GM18505 (cell line): ENCODE measurements at regions not wholly inside any gene's neighbourhood (a gene's known extent, or its start where the extent isn't known, plus 50 kb on each side); places are given as distances from the start of the nearest gene placed in this dataset.

Experiments
- ATAC-seq: cut with Tn5 transposase; IDR thresholded peaks from one replicate; pipeline ENCODE4 v1.9.1; 2021; ENCODE audit not compliant: unreplicated experiment
- POLR2A ChIP-seq: IDR thresholded peaks from 4 replicates; pipeline ENCODE4 v1.6.1; 2011; ENCODE audit warnings: borderline replicate concordance; ENCODE audit not compliant: insufficient read depth, insufficient read length; ENCODE audit errors: extremely low read depth

DNA sequence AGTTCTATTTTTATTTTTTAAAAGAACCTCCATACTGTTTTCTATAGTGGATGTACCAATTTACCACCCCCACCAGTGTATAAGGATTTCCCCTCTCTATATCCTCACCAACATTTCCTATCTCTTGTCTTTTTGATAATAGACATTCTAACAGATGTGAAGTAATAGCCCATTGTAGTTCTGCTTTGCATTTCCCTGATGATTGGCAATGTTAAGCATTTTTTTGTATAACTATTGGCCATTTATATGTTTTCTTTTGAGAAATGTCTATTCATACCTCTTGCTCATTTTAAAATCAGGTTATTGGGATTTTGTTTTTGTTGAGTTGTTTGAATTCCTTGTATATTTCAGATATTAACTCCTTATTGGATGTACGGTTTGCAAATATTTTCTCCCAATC, 251.1 kb upstream of the HTR2C start:
- ATAC-seq: no peak
- no peak for TF ChIP-seq POLR2A

DNA sequence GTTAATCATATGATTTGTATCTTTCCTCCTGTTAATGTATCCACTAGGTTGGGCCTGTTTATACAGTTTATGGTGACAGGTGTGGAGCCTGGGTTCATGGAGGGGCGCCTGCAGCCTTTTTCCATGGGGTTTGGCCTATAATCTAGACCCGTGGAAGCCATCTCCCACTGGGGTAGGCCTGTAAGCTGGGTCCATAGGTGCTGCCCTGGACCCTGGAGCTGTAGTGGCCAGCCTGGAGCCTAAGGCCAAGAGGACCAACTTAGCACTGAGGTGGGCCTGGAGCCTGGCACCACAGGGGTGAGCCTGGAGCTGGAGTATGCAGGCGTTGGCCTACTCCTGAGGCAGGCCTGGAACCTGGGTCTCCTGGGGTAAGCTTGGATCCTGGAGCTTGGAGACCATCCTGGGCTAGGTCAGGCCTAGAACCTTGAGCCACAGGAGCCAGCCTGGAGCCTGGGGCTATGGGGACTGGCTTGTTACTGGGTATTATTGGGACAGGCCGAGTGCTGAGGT, 249.4 kb upstream of the HTR2C start:
- TF ChIP-seq POLR2A: no peak
- ATAC-seq: no peak

GRCh38 chrX:114338870-114339269, 245.0 kb upstream of the HTR2C start:
- TF ChIP-seq POLR2A: no peak
- ATAC-seq: no peak

- no peak for TF ChIP-seq POLR2A
Measured at GRCh38 chrX:114344756-114345349, 239.0 kb upstream of the HTR2C start.

GRCh38 chrX:114361076-114361725, 222.7 kb upstream of the HTR2C start:
- no peak for ATAC-seq
- no peak for TF ChIP-seq POLR2A

More at GRCh38 chrX:114344756-114345349, 239.0 kb upstream of the HTR2C start:
- peak; percentile 77 for ATAC-seq

DNA sequence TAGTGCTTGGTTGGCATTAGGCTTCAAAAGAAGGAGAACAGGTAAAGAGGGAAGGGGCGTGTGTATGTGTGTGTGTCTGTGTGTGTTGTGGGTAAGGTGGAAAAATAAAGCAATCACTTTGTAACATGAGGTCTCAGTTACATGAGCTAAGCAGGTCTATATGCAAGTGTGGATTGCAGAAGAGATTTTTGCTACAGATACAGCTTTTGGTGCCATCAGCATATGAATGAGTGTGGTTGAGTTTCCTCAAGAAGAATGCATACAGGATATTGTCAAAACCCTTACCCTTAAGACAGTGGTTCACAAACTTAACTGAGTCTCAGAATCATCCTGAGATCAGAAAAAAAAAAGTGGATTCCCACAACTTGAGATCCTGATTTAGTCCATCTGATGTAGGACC, 220.5 kb upstream of the HTR2C start:
- no peak for ATAC-seq
- TF ChIP-seq POLR2A: no peak

DNA sequence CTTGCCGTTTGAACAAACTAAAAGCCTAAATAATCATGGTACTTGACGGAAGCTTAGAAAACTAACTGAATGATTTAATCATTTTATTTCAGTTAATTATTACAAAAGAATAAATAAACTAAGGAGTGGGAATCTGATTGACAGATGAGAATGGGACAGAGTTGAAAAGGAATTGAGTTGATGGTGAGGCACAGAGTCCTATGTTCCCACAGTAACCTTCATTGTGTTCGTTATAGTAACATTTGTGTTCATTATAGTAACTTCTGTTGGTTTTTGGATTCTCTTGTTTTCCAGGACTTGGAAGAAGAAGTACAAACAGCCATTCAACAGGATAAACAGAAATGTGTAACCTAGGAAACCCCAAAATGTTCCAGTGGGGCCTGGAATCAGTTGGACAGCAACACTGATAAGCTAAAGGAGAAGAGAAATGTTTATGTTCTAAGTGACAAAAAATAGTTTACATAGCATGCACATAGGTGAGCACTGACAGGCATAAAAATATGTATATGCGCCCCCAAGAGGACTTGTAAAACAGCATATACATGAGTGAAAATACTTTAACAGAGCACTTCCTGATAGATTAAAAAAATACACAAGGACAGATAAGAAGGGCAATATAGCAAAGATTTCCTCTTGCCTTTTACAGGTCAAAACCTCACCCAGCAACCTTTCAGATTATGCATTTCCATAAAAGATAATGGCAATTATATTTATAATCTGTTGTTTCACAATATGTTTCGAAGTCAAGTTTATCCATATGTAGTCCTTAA, 218.6 kb upstream of the HTR2C start:
- ATAC-seq: no peak
- TF ChIP-seq POLR2A: no peak

GRCh38 chrX:114372937-114373336, 210.9 kb upstream of the HTR2C start:
- ATAC-seq: no peak

DNA sequence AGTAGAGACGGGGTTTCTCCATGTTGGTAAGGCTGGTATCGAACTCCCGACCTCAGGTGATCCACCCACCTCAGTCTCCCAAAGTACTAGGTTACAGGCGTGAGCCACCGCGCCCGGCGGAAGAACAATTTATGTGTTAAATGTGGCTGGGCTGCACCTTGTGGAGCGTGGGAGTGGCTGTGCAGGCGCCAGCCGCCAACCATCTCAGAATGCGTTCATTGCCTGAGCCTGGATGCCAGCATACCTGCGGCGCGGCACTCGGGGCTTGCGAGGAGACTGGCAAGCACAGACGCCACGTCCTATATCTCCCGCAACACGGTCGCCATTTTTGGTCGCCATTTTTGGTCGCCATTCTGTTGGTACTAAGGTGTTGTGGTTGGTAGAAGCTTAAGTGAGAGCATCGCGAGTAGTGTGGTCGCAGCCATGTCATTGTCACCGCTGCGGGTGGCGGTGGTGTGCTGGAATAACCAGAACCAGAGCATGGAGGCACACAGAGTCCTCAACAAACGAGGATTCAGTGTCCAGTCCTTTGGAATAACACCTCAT, 193.6 kb upstream of the HTR2C start:
- ATAC-seq: no peak
- no peak for TF ChIP-seq POLR2A

More at GRCh38 chrX:114372937-114373336, 210.9 kb upstream of the HTR2C start:
- no peak for TF ChIP-seq POLR2A
